ENCODE measurements at regions not wholly inside any gene's neighbourhood (a gene's known extent, or its start where the extent isn't known, plus 50 kb on each side); places are given as distances from the start of the nearest gene placed in this dataset.

DNA sequence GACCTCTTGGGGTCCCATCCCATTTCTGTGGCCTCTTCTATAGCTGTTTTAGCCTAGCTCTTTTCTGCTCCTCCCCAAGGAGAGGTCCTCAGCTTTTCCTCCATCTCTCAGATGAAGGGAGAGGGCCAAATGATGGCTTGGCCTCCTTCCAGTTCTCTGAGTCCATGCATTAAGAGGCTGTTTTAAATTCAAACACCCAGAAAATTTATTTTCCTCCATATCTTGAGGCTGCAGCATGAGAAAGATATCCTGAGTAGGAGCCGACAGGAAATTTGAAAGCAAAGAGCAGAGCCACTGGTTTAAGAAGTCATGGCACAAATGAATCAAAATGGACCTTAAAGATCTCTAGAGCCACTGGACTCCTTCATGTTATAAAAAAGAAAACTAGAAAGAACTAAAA lies 558.8 kb downstream of the MID1IP1 start:
- H3F3A ChIP-seq (ENCODE audit: insufficient read depth, low read length), result no peaks in the 10 kb centered on the region
- no peak overlapping the region for H3K4me2 ChIP-seq (ENCODE audit: low read length)
- H3K27ac ChIP-seq (ENCODE audit: low read depth, low read length, poor library complexity, severe bottlenecking), result no peak overlapping the region
- no peak overlapping the region for H3K9ac ChIP-seq (ENCODE audit: low read length)
- no peaks in the 10 kb centered on the region for H4K20me1 ChIP-seq (ENCODE audit: insufficient read depth, low read length)
- H2AFZ ChIP-seq (ENCODE audit: low read length), result no peak overlapping the region
- H3K9me3 ChIP-seq (ENCODE audit: low read length), result no peaks in the 10 kb centered on the region
- no peaks in the 10 kb centered on the region for H3K9me2 ChIP-seq (ENCODE audit: low read depth, low read length)
- H3K27me3 ChIP-seq (ENCODE audit: insufficient read depth, low read length), result no peaks in the 10 kb centered on the region
- H3K4me3 ChIP-seq (ENCODE audit: low read depth, low read length, poor library complexity, severe bottlenecking), result no peak overlapping the region
- H3K79me2 ChIP-seq (ENCODE audit: insufficient read depth, low read length), result no peaks in the 10 kb centered on the region
- TF ChIP-seq, protein P1, sequence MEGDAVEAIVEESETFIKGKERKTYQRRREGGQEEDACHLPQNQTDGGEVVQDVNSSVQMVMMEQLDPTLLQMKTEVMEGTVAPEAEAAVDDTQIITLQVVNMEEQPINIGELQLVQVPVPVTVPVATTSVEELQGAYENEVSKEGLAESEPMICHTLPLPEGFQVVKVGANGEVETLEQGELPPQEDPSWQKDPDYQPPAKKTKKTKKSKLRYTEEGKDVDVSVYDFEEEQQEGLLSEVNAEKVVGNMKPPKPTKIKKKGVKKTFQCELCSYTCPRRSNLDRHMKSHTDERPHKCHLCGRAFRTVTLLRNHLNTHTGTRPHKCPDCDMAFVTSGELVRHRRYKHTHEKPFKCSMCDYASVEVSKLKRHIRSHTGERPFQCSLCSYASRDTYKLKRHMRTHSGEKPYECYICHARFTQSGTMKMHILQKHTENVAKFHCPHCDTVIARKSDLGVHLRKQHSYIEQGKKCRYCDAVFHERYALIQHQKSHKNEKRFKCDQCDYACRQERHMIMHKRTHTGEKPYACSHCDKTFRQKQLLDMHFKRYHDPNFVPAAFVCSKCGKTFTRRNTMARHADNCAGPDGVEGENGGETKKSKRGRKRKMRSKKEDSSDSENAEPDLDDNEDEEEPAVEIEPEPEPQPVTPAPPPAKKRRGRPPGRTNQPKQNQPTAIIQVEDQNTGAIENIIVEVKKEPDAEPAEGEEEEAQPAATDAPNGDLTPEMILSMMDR (IDR thresholded peaks at IDR 0.05; ENCODE audit: low read length), result no peak
- TF ChIP-seq EZH2 (IDR thresholded peaks at IDR 0.05; ENCODE audit: borderline replicate concordance, low read length), result no peak
- H3K4me1 ChIP-seq (ENCODE audit: insufficient read depth, low read length, severe bottlenecking), result no peaks in the 10 kb centered on the region
- H3K36me3 ChIP-seq (ENCODE audit: insufficient read depth, low read length), result no peaks in the 10 kb centered on the region

DNA sequence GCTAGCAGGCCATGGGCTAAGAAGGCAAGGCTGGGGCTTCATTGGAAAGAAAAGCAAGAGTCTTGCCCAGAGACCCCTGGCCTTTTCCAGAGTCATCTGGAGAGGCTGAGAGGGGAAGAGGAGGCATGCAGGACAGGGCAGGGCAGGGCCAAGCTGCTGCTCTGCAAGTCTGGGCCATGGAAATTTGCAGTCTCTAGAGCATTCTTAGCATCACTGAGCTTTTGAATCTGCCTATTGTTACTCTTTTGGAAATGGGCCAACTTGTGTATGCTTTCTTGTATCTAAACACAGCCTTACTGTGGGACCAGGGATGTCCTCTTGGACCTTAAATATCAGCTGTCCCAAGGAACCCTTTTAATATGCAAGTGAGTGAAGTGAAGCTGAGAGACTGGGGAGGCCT lies 560.5 kb downstream of the MID1IP1 start:
- TF ChIP-seq, protein P1 (IDR thresholded peaks at IDR 0.05; ENCODE audit: low read length), result no peak
- TF ChIP-seq EZH2 (IDR thresholded peaks at IDR 0.05; ENCODE audit: borderline replicate concordance, low read length), result no peak
- H3K4me2 ChIP-seq (ENCODE audit: low read length), result no peak overlapping the region

DNA sequence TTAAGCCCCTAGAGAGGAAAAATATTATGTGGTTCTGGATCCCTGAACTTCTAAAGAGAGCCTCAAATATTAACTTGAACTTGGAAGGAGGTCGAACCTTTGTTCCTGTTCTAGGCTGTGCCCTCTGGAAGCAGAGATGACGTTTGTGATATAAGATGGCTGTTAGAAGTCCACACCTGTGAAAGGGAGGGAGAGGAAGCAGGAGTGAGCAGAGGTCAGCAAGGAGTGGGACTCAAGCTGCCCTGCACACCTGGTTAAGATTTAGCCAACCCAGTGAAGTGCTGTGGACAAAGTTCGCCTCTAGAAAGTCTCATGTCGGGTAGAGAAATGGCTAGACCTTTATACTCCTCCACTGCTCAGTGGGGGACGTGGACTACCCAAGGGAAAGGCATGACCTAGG lies 566.2 kb downstream of the MID1IP1 start:
- Histone ChIP-seq H3K4me3 (ENCODE audit: low read depth, low read length, poor library complexity, severe bottlenecking) (no peak overlapping the region), H3K9ac (ENCODE audit: low read length) (no peak overlapping the region), H4K20me1 (ENCODE audit: insufficient read depth, low read length) (no peaks in the 10 kb centered on the region), H3K4me2 (ENCODE audit: low read length) (no peak overlapping the region), H3K27ac (ENCODE audit: low read depth, low read length, poor library complexity, severe bottlenecking) (no peak overlapping the region), H3K36me3 (ENCODE audit: insufficient read depth, low read length) (no peaks in the 10 kb centered on the region), H3K4me1 (ENCODE audit: insufficient read depth, low read length, severe bottlenecking) (no peaks in the 10 kb centered on the region), H3K9me3 (ENCODE audit: low read length) (no peaks in the 10 kb centered on the region), H3K9me2 (ENCODE audit: low read depth, low read length) (no peaks in the 10 kb centered on the region), H3K27me3 (ENCODE audit: insufficient read depth, low read length) (no peaks in the 10 kb centered on the region), H3K79me2 (ENCODE audit: insufficient read depth, low read length) (no peaks in the 10 kb centered on the region), H2AFZ (ENCODE audit: low read length) (no peak overlapping the region), H3F3A (ENCODE audit: insufficient read depth, low read length) (no peaks in the 10 kb centered on the region)
- TF ChIP-seq, protein P1 (IDR thresholded peaks at IDR 0.05; ENCODE audit: low read length), result no peak
- TF ChIP-seq EZH2 (IDR thresholded peaks at IDR 0.05; ENCODE audit: borderline replicate concordance, low read length), result no peak

More for the DNA sequence above, 560.5 kb downstream of the MID1IP1 start:
- Histone ChIP-seq H3K9me2 (ENCODE audit: low read depth, low read length) (no peaks in the 10 kb centered on the region), H4K20me1 (ENCODE audit: insufficient read depth, low read length) (no peaks in the 10 kb centered on the region), H2AFZ (ENCODE audit: low read length) (no peak overlapping the region), H3F3A (ENCODE audit: insufficient read depth, low read length) (no peaks in the 10 kb centered on the region), H3K9me3 (ENCODE audit: low read length) (no peaks in the 10 kb centered on the region), H3K27me3 (ENCODE audit: insufficient read depth, low read length) (no peaks in the 10 kb centered on the region), H3K36me3 (ENCODE audit: insufficient read depth, low read length) (no peaks in the 10 kb centered on the region), H3K4me3 (ENCODE audit: low read depth, low read length, poor library complexity, severe bottlenecking) (no peak overlapping the region), H3K9ac (ENCODE audit: low read length) (no peak overlapping the region), H3K79me2 (ENCODE audit: insufficient read depth, low read length) (no peaks in the 10 kb centered on the region), H3K4me1 (ENCODE audit: insufficient read depth, low read length, severe bottlenecking) (no peaks in the 10 kb centered on the region), H3K27ac (ENCODE audit: low read depth, low read length, poor library complexity, severe bottlenecking) (no peak overlapping the region)
